G401 (cell line): ENCODE measurements at regions not wholly inside any gene's neighbourhood (a gene's known extent, or its start where the extent isn't known, plus 50 kb on each side); places are given as distances from the start of the nearest gene placed in this dataset.
"Not testable (repeated sequence)": the region's sequence is repeated elsewhere in the genome, so short reads cannot be mapped to it uniquely, and the experiment has no call there.

ENCODE experiments used
- DNase-seq: peaks from one replicate; pipeline ENCODE4 v3.0.0-alpha.2; 2015; ENCODE audit warnings: low spot score
- in situ Hi-C: cut with HindIII; loops from 2 replicates; pipeline ENCODE4 v1.10.0; 2016; ENCODE audit warnings: low sequenced_read_pairs, mixed read lengths

GRCh38 chr7:88628363-88629085 is 131.0 kb upstream of the ZNF804B start:
- no peak for DNase-seq
- in situ Hi-C loops = no loop called here

- in situ Hi-C loops = no loop called here
- no peak for DNase-seq
Observed at GRCh38 chr7:88617185-88617584, 142.3 kb upstream of the ZNF804B start.

GRCh38 chr7:88615336-88615735 is 144.2 kb upstream of the ZNF804B start:
- in situ Hi-C loops = no loop called here

GRCh38 chr7:88614736-88615135 is 144.8 kb upstream of the ZNF804B start:
- in situ Hi-C loops = no loop called here

More at GRCh38 chr7:88615336-88615735, 144.2 kb upstream of the ZNF804B start:
- DNase-seq = no peak

DNA sequence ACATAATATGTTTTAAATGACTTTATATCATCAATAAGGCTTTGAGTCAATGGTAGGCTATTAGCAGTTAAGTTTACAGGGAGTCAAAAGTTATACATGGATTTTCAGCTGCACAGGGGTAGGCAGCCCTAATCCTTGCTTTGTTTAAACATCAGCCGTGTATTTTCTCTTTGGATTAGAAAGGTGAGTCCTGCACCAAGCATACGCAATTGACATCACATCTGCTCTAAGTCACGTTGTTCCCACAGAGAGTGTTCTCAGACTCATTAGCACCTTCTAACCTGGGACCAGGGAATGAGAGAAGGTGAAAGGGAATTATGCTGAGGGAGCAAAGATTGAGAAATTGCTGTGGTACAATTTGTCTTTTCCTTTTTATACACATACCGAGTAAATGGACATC is 148.6 kb upstream of the ZNF804B start:
- no peak for DNase-seq
- in situ Hi-C loops = no loop called here

More at GRCh38 chr7:88614736-88615135, 144.8 kb upstream of the ZNF804B start:
- no peak for DNase-seq

DNA sequence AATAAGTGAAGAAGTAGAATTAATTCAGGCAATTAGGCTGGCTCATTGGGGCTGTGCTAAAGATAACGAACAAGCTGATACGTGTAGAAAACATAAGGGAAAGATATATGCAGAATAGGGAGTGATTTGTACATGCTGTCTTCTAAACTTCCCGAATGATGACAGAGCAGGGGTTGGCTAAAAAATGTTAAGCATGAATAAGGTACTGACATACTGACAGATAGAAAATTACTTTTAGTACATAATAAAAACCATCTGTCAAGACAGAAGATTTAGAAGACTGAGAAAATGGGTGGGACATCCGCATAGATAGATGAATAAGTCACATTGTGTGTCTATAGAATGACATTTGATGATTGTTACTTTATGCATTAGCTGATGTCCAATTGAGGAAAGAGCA is 158.8 kb upstream of the ZNF804B start:
- in situ Hi-C loops = no loop called here

GRCh38 chr7:88599528-88599927 is 160.0 kb upstream of the ZNF804B start:
- in situ Hi-C loops = no loop called here
- DNase-seq = no peak

More for the DNA sequence above, 158.8 kb upstream of the ZNF804B start:
- DNase-seq = no peak

- no peak for DNase-seq
- in situ Hi-C loops = no loop called here
Observed at GRCh38 chr7:88597941-88598425, 161.5 kb upstream of the ZNF804B start.

DNA sequence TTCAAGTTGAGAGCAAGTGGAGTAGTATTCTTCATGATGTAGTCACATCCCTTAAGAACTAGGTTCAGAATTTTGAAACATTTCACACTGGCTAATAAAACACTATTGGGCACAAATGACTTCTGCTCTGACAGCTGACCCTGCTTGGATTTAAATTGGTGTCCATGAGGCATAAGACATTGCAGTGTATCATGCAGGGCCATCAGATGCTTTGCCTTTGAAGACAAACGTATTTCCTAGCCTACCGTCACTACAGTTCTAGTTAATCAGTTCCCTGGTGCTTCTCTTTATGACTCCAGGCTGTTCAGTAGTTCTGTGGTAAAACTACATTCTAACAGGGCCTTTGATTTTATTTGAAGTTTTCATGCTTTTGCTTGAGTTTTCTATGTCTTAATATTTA is 168.5 kb upstream of the ZNF804B start:
- in situ Hi-C loops = no loop called here
- no peak for DNase-seq

GRCh38 chr7:88589927-88590326 is 169.6 kb upstream of the ZNF804B start:
- in situ Hi-C loops = no loop called here
- DNase-seq = no peak

- no peak for DNase-seq
- in situ Hi-C loops = no loop called here
Observed at GRCh38 chr7:88586890-88587289, 172.6 kb upstream of the ZNF804B start.

- no peak for DNase-seq
- in situ Hi-C loops = no loop called here
Observed at GRCh38 chr7:88586219-88586618, 173.3 kb upstream of the ZNF804B start.

GRCh38 chr7:88576720-88577119 is 182.8 kb upstream of the ZNF804B start:
- in situ Hi-C loops = no loop called here
- no peak for DNase-seq

GRCh38 chr7:88566162-88566729 is 193.3 kb upstream of the ZNF804B start:
- no peak for DNase-seq
- in situ Hi-C loops = no loop called here

- DNase-seq = no peak
- in situ Hi-C loops = no loop called here
Observed at GRCh38 chr7:88565401-88565800, 194.1 kb upstream of the ZNF804B start.

- in situ Hi-C loops, DNase-seq: not testable (repeated sequence)
Observed at GRCh38 chr7:88556441-88556840, 203.1 kb upstream of the ZNF804B start.

DNA sequence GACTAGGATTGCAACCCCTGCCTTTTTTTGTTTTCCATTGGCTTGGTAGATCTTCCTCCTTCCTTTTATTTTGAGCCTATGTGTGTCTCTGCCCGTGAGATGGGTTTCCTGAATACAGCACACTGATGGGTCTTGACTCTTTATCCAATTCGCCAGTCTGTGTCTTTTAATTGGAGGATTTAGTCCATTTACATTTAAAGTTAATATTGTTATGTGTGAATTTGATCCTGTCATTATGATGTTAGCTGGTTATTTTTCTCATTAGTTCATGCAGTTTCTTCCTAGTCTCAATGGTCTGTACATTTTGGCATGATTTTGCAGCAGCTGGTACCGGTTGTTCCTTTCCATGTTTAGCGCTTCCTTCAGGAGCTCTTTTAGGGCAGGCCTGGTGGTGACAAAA is 204.7 kb upstream of the ZNF804B start:
- DNase-seq, in situ Hi-C loops: not testable (repeated sequence)

GRCh38 chr7:88548399-88548798 is 211.1 kb upstream of the ZNF804B start:
- in situ Hi-C loops = no loop called here
- no peak for DNase-seq

GRCh38 chr7:88546808-88547207 is 212.7 kb upstream of the ZNF804B start:
- DNase-seq = no peak
- in situ Hi-C loops = no loop called here

- in situ Hi-C loops = no loop called here
- no peak for DNase-seq
Observed at GRCh38 chr7:88545663-88546062, 213.8 kb upstream of the ZNF804B start.

DNA sequence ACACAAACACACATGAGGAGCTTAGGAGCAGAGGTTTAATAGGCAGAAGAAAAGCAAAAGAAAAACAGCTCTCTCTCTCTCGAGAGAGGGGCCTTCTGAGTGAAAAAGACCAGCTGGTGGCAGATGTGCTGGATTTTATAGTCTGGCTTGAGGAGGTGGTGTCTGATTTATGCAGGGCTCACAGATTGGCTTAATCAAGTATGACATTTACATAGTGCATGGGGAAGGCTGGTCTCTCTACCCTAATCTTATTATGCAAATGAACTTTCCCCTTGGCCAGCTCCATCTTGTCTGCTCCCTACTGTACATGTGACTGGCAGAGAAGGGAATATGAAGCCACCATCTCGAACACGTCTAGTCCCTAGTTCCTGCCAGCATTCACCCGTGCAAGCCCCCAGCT is 219.5 kb upstream of the ZNF804B start:
- no peak for DNase-seq
- in situ Hi-C loops = no loop called here
